ENCODE measurements at regions not wholly inside any gene's neighbourhood (a gene's known extent, or its start where the extent isn't known, plus 50 kb on each side); places are given as distances from the start of the nearest gene placed in this dataset.
"Not testable (repeated sequence)": the region's sequence is repeated elsewhere in the genome, so short reads cannot be mapped to it uniquely, and the experiment has no call there.

DNA sequence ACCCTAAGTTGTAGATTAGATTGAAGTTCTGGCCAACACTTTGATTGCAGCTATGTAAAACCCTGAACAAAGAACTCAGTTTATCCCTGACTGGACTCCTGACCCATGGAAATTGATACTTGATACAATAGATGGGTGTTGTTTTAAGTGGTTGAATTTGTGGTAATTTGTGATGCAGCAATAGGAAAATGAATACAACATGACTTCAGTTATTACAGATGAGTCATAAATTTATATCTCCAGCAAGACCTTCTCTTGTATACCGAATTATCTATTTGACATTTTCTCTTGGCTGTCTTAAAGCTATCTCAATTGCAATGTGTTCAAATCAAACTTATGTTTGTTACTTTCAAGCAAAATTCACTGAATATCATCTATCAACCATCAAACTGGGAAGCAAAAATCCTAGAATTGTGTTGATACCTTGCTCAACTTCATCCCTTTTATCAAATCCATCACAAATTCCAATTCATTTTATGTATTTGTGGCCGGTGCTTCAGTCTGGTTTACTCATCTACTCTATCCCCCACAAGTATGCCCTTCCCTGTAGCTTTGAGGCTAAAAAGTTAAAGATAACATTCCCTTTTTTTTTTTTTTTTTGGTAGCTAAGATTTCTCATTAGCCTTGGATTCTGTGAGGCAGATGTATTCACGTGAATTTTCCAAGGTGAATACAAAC, 129.4 kb upstream of the CENPW start:
- DNase-seq = no peak
- no peaks in the 10 kb centered on the region for H3K4me1 Mint-ChIP-seq (ENCODE audit: low read depth)
- H3K9me3 Mint-ChIP-seq = 0 out of 2 replicates have a peak, but pooled peaks cover 3% of the 10 kb centered on the region
- H3K27ac Mint-ChIP-seq = no peak overlapping the region
- H3K27me3 Mint-ChIP-seq (ENCODE audit: insufficient read depth) = no peaks in the 10 kb centered on the region
- TF ChIP-seq, protein P1, sequence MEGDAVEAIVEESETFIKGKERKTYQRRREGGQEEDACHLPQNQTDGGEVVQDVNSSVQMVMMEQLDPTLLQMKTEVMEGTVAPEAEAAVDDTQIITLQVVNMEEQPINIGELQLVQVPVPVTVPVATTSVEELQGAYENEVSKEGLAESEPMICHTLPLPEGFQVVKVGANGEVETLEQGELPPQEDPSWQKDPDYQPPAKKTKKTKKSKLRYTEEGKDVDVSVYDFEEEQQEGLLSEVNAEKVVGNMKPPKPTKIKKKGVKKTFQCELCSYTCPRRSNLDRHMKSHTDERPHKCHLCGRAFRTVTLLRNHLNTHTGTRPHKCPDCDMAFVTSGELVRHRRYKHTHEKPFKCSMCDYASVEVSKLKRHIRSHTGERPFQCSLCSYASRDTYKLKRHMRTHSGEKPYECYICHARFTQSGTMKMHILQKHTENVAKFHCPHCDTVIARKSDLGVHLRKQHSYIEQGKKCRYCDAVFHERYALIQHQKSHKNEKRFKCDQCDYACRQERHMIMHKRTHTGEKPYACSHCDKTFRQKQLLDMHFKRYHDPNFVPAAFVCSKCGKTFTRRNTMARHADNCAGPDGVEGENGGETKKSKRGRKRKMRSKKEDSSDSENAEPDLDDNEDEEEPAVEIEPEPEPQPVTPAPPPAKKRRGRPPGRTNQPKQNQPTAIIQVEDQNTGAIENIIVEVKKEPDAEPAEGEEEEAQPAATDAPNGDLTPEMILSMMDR (IDR thresholded peaks at IDR 0.05) = no peak
- no peak overlapping the region for H3K4me3 Mint-ChIP-seq
- no peaks in the 10 kb centered on the region for H3K36me3 Mint-ChIP-seq (ENCODE audit: low read depth)

DNA sequence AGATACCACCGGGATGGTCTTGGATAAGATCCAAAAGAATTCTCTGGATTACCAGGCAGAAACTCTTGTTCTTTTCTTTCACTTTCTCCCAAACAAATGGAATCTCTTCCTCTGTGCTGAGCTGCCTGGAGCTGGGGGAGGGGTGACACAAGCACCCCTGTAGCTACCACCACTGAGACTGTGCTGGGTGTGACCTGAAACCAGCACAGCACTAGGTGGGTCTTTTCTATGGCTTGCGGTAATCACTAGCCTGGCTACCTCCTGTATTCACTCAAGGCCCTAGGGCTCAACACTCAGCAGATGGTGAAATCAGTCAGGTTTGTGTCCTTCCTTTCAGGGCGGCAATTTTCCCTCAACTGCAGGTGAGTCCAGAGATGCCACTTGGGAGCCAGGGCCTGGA, 122.4 kb upstream of the CENPW start:
- no peak overlapping the region for H3K27ac Mint-ChIP-seq
- H3K9me3 Mint-ChIP-seq = peaks cover 8% of the 10 kb centered on the region
- no peak for DNase-seq
- no peaks in the 10 kb centered on the region for H3K36me3 Mint-ChIP-seq (ENCODE audit: low read depth)
- no peaks in the 10 kb centered on the region for H3K4me1 Mint-ChIP-seq (ENCODE audit: low read depth)
- H3K4me3 Mint-ChIP-seq = no peak overlapping the region
- 0 out of 2 replicates have a peak, but pooled peaks cover 2% of the 10 kb centered on the region for H3K27me3 Mint-ChIP-seq (ENCODE audit: insufficient read depth)
- TF ChIP-seq, protein P1 (IDR thresholded peaks at IDR 0.05) = no peak

DNA sequence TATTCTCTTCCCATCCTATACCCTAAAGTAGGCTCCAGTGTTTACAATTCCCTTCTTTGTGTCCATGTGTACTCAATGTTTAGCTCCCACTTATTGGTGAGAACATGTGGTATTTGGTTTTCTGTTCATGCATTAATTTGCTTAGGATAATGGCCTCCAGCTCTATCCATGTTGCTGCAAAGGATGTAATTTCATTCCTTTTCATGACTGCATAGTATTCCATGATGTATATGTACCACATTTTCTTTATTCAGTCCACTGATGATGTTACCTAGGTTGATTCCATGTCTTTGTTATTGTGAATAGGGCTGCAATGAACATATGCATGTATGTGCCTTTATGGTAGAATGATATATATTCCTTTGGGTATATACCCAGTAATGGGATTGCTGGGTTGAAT, 119.0 kb upstream of the CENPW start:
- not testable (repeated sequence) for H3K4me3 Mint-ChIP-seq; DNase-seq; H3K36me3 Mint-ChIP-seq (ENCODE audit: low read depth); H3K27ac Mint-ChIP-seq; H3K27me3 Mint-ChIP-seq (ENCODE audit: insufficient read depth); H3K4me1 Mint-ChIP-seq (ENCODE audit: low read depth); H3K9me3 Mint-ChIP-seq

DNA sequence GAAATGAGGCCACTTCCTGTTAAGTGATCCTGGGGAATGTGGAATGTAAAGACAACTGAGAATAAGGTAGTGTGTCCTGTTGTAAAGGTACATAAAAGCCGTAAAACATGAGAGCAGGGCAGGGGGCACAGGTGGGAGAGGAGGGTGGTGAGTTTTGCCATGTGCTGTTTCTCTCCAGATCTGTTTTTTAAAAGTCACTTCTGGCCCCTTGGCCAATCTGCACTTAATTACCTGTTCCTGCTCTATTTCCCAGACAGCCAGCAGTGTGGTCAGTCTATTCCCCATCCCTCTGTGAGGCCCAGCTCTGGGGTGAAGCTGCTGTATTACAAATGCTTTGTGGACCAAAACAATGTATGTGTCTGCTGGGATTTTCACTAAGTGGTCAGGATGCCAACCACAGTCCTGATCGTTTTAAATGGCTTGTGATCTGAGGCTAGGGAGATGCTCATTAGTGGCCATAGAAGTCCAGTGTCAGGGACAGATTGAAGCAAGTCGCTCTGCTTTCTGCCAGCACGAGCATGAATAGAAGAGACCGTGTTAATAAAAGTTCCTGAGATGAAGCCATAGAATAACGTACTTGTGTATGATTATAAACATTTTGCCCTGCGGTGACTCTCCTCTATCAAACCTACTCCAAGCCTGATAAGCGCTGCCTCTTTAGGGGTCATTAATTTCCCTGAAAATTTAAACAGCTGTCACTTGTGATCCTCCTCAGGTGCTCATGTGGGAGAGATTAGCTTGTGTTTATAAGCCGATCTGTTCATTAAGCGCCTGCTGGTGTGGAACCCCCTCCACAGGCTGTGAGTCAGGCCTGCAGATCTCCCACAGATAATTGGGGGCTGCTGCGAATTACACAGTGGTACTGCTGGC, 111.8 kb upstream of the CENPW start:
- Mint-ChIP-seq H3K9me3 (peaks cover 5% of the 10 kb centered on the region; the same call in 1 of the 2 replicates), H3K4me3 (no peak overlapping the region), H3K4me1 (ENCODE audit: low read depth) (no peaks in the 10 kb centered on the region), H3K36me3 (ENCODE audit: low read depth) (no peaks in the 10 kb centered on the region), H3K27me3 (ENCODE audit: insufficient read depth) (no peaks in the 10 kb centered on the region), H3K27ac (no peak overlapping the region)
- TF ChIP-seq, protein P1 (IDR thresholded peaks at IDR 0.05) = no peak
- DNase-seq = no peak

DNA sequence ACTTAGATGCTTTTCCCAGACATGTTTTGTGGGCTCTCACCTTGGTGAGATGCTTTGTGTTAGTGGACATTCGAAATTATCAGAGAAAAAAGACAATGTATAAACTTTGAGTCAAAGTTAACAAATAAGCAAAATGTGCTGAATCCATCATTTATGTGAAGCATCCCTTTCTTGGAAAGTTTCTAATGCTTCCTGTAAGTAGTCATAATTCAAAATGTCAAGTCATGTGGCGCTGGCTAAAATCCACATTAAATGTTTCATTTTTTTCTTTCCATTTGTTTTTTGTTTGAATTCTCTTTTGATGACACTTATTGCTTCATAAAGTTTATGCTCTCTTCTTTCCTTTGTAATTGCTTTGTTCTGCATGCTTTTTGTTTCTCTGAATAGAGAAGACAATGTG, 107.2 kb upstream of the CENPW start:
- TF ChIP-seq, protein P1 (IDR thresholded peaks at IDR 0.05) = no peak
- Mint-ChIP-seq H3K4me1 (ENCODE audit: low read depth) (no peaks in the 10 kb centered on the region), H3K27me3 (ENCODE audit: insufficient read depth) (no peaks in the 10 kb centered on the region), H3K9me3 (no peaks in the 10 kb centered on the region), H3K4me3 (no peak overlapping the region), H3K27ac (no peak overlapping the region), H3K36me3 (ENCODE audit: low read depth) (no peaks in the 10 kb centered on the region)
- no peak for DNase-seq

DNA sequence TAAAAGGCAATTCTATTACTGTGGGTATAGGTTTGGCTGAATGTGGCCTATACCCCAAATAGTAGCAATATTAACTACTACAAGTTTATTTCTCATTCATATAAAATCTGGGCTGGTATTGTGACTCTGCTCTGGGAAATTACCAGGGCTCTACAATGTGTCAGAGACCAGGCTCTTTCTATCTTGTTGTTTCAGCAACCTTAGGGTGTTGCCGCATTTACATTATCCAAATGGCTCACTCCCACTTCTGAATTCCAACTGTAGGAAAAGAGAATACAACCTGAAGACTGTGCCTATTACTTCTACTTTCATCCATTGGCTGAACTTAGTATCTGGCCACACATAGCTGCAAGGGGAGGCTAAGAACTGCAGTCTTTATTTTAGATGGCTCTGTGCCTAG, 106.7 kb upstream of the CENPW start:
- H3K36me3 Mint-ChIP-seq (ENCODE audit: low read depth) = no peaks in the 10 kb centered on the region
- no peak for DNase-seq
- no peak overlapping the region for H3K4me3 Mint-ChIP-seq
- no peak overlapping the region for H3K27ac Mint-ChIP-seq
- H3K4me1 Mint-ChIP-seq (ENCODE audit: low read depth) = no peaks in the 10 kb centered on the region
- TF ChIP-seq, protein P1 (IDR thresholded peaks at IDR 0.05) = no peak
- no peaks in the 10 kb centered on the region for H3K9me3 Mint-ChIP-seq
- H3K27me3 Mint-ChIP-seq (ENCODE audit: insufficient read depth) = no peaks in the 10 kb centered on the region
